ENCODE measurements at regions not wholly inside any gene's neighbourhood (a gene's known extent, or its start where the extent isn't known, plus 50 kb on each side); places are given as distances from the start of the nearest gene placed in this dataset.

DNA sequence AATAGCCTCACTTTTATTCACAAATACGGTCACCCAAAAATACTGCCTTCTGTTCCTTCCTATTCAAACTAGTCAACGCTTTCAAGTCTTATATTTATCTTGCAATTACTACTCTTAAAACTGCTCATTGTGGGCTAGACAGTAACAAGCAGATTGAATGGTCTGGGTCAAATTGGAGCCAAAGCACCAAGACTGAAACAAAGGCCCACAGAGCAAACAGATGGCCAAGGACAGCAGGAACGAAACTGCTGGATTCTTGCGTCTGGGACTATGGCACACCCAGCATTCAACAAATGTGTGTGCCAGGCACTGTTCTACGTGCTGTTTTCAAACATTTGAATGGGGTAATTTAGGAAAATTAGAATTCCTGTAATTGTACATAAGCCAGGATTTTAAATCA, 250.1 kb upstream of the PSMD7 start:
- TF ChIP-seq, protein P1, sequence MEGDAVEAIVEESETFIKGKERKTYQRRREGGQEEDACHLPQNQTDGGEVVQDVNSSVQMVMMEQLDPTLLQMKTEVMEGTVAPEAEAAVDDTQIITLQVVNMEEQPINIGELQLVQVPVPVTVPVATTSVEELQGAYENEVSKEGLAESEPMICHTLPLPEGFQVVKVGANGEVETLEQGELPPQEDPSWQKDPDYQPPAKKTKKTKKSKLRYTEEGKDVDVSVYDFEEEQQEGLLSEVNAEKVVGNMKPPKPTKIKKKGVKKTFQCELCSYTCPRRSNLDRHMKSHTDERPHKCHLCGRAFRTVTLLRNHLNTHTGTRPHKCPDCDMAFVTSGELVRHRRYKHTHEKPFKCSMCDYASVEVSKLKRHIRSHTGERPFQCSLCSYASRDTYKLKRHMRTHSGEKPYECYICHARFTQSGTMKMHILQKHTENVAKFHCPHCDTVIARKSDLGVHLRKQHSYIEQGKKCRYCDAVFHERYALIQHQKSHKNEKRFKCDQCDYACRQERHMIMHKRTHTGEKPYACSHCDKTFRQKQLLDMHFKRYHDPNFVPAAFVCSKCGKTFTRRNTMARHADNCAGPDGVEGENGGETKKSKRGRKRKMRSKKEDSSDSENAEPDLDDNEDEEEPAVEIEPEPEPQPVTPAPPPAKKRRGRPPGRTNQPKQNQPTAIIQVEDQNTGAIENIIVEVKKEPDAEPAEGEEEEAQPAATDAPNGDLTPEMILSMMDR (conservative IDR thresholded peaks at IDR 0.05; ENCODE audit: low read length), result no peak
- TF ChIP-seq EZH2phosphoT487 (IDR thresholded peaks at IDR 0.05; ENCODE audit: borderline replicate concordance, low read depth, low read length), result no peak

Data from OCI-LY7 (cell line).